ENCODE measurements at regions not wholly inside any gene's neighbourhood (a gene's known extent, or its start where the extent isn't known, plus 50 kb on each side); places are given as distances from the start of the nearest gene placed in this dataset.

GRCh38 chr5:33283243-33283642 lies 157.5 kb upstream of the TARS1 start:
- TF ChIP-seq POLR2A (IDR thresholded peaks at IDR 0.05) (no peak), CTCF (IDR thresholded peaks at IDR 0.05) (no peak)

Data from lower leg skin (tissue), 3 donors.